Spleen (tissue), 7 donors: ENCODE measurements at regions not wholly inside any gene's neighbourhood (a gene's known extent, or its start where the extent isn't known, plus 50 kb on each side); places are given as distances from the start of the nearest gene placed in this dataset.

Experiments used
- POLR2A ChIP-seq, 3 donors: fragments of 450-650 bp; IDR thresholded peaks; one replicate each; pipeline ENCODE4 v1.5.1; 2017; ENCODE audit warnings: antibody characterized with exemption in 3 of 3, mild to moderate bottlenecking in 1 of 3
- POLR2AphosphoS5 ChIP-seq, 3 donors: sonication (generic); formaldehyde crosslinking; IDR thresholded peaks; one replicate each; pipeline ENCODE4 v1.5.1; 2017; ENCODE audit warnings: antibody characterized with exemption in 3 of 3
- TF ChIP-seq, protein P1 (sequence below), 11 experiments: fragments of 200-600 bp in 7 of 11; fragments of 450-650 bp in 4 of 11; sonication (generic) in 4 of 11; IDR thresholded peaks in 8 of 11; conservative IDR thresholded peaks in 3 of 11; 1 replicate in 7 of 11; 2 replicates in 4 of 11; pipeline versions ENCODE4 v1.4.0 to v1.8.0; 2016 to 2021; ENCODE audit warnings: antibody characterized with exemption in 11 of 11, inconsistent platforms in 4 of 11, mild to moderate bottlenecking in 1 of 11
- donor health status: DM: no; HTN: no; CAD: no; lungs with moderate emphysema.
- donor health status: DM: no; HTN: no; CAD: no.
- donor health status: DM: no; HTN: no; CAD: no.

DNA sequence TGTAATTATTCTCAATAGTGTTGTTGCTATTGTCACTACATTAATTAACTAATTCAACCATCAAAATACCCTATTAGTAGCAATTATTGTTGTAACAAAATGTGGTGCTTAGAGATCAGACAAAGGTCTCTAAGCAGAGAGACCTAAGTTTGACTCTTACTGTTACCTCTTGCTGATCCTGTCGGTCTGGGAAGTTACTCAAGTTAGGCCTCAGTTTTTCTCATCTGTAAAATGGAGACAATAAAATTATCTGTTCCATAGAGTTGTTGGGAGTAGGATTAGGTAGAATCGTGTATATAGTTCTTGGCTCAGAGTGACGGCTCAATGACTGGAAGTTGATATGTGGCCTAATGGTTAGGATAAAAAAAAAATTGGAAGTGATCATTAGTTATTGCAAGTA, 69.8 kb upstream of the ARL8B start:
- TF ChIP-seq POLR2AphosphoS5 (IDR thresholded peaks at IDR 0.05) (no peak), POLR2A (IDR thresholded peaks at IDR 0.05) (no peak)
- TF ChIP-seq, protein P1, sequence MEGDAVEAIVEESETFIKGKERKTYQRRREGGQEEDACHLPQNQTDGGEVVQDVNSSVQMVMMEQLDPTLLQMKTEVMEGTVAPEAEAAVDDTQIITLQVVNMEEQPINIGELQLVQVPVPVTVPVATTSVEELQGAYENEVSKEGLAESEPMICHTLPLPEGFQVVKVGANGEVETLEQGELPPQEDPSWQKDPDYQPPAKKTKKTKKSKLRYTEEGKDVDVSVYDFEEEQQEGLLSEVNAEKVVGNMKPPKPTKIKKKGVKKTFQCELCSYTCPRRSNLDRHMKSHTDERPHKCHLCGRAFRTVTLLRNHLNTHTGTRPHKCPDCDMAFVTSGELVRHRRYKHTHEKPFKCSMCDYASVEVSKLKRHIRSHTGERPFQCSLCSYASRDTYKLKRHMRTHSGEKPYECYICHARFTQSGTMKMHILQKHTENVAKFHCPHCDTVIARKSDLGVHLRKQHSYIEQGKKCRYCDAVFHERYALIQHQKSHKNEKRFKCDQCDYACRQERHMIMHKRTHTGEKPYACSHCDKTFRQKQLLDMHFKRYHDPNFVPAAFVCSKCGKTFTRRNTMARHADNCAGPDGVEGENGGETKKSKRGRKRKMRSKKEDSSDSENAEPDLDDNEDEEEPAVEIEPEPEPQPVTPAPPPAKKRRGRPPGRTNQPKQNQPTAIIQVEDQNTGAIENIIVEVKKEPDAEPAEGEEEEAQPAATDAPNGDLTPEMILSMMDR (IDR thresholded peaks at IDR 0.05 in 8 of 11, conservative IDR thresholded peaks at IDR 0.05 in 3 of 11): no peak
